Stimulated activated CD8-positive, alpha-beta memory T cell treated with anti-CD3 and anti-CD28 coated beads, Interleukin-2, amount 100 ng/mL, for 48 hours (primary cell): ENCODE measurements at regions not wholly inside any gene's neighbourhood (a gene's known extent, or its start where the extent isn't known, plus 50 kb on each side); places are given as distances from the start of the nearest gene placed in this dataset.

Source experiments
- DNase-seq, 2 donors: peaks; one replicate each; pipeline ENCODE4 v3.0.0-alpha.2; 2020; ENCODE audit warnings: low read depth in 2 of 2

DNA sequence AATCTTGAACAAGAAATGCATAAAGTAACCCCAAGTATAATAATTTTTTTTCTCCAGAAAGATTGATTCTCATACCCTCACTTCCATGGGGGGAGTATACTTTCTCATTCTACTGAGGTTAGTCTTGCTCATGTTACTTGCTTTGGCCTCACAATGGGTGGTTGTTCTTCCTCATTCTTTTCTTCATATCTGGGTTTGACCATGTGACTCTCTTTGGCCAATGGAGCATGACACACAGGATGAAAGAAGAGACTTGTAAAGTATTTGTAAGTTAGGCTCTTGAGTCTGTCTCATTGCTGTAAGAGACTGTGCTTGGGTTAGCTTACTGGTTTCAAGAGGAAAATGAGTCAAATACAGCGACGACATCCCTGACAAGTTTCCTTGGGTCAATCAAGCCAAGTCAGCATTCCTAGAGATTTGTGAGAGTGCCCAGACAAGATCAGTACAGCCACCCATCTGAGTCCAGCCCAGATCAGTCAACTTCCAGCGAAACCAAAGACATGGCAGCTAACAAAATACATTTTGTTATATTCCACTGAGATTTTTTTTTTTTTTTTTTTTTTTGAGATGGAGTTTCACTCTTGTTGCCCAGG lies 970.2 kb downstream of the BCL11A start:
- no peak for DNase-seq

DNA sequence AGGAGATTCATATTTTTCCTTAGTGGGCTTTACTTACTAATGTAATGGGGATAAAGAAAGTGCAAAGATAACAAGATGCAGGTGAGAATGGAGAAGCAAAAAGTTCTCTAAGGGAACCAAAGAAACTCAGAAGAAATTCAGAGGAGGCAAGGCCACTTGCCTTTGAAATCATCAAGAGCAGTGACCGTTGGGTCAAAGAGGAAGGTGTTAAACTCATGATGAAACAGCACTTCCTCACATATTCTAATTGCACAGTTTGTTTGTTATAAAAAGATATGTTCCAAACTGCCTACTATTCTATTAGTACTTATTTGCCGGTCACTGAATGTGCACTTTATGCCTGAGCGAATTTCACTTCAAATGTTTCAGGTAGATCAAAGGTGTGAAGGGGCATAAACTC lies 975.1 kb downstream of the BCL11A start:
- no peak for DNase-seq

- no peak for DNase-seq
Measured at GRCh38 chr2:59575191-59575590, 978.3 kb downstream of the BCL11A start.

DNA sequence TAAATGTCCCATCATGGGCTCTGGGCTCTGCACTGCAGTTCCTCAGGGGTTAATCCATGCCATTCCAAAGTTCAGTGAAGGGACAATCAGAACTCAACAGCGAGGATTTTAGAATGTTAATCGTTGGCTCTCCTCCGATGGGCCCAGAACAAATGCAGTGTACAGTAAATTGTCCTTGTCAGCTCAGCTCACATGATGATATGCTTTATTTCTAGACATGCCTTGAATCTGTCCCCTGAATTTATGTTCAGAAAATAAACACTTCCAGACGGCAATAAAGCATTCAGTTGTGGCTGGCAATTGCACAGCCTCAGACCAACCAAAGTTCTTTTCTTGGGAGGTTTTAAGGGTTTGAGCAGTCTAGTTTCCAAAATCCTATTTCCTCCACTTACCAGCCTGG lies 981.2 kb downstream of the BCL11A start:
- no peak for DNase-seq

GRCh38 chr2:59570818-59571217 lies 982.6 kb downstream of the BCL11A start:
- no peak for DNase-seq

GRCh38 chr2:59569124-59569523 lies 984.3 kb downstream of the BCL11A start:
- DNase-seq, result no peak

- no peak for DNase-seq
Measured at GRCh38 chr2:59568461-59568860, 985.0 kb downstream of the BCL11A start.

DNA sequence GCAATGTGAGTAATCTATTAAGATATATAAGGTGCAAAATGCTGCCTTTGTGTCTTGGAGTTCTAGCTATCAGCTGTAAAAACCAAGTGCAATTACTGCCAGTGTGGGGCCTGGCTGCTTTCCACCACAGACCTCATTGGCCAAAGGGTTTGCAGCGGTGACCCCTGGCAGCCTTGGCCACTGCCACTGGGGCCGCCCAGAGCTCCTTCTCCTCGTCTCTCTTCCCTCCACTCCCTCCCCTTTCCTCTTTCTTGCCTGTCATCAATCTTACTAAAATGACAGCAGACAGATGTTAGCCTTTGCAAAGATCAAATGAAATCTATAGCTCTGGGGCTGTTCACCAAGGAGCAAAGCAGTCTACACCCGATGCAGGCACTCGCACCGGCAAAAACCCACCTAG lies 986.3 kb downstream of the BCL11A start:
- DNase-seq, result no peak

GRCh38 chr2:59566739-59567138 lies 986.7 kb downstream of the BCL11A start:
- DNase-seq, result no peak

GRCh38 chr2:59561281-59561680 lies 992.2 kb downstream of the BCL11A start:
- DNase-seq, result no peak

GRCh38 chr2:59560769-59561168 lies 992.7 kb downstream of the BCL11A start:
- no peak for DNase-seq

DNA sequence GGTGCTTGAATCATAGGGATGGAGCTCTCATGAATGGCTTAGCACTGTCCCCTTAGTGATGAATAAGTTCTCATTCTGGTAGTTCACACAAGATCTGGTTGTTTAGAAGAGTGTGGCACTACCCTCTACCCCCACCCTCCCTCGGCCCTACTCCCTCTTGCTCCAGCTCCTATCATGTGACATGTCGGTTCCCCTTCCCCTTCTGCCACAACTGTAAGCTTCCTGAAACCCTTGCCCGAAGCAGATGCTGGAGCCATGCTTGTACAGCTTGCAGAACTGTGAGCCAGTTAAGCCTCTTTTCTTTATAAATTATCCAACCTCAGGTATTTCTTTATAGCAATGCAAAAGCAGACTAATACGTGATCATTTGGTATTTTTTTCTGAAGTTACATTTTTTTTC lies 1012.6 kb downstream of the BCL11A start:
- no peak for DNase-seq

DNA sequence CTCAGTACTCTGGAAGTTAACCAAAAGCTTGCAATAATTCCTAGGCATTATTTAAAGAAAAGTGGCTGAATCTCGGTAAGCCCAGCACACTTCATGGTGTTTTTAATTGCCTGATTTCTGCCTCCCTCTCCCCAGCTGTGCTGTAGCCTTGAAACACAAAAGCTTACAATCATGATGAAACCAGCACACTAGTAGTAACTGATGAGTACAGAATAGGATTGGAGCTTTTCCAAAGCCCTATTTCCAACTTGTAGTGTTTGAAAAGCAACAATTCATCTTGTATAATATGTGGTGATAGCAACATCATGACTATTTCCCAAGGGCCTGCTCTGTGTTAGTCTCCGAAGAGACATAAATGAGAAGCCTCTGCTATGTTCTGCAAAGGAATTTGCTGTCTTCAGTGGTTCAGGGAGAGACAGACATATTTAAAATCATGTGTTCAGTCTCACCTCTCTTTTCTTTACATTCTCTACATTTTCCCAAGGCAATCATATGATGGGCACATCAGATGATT lies 1015.0 kb downstream of the BCL11A start:
- no peak for DNase-seq

DNA sequence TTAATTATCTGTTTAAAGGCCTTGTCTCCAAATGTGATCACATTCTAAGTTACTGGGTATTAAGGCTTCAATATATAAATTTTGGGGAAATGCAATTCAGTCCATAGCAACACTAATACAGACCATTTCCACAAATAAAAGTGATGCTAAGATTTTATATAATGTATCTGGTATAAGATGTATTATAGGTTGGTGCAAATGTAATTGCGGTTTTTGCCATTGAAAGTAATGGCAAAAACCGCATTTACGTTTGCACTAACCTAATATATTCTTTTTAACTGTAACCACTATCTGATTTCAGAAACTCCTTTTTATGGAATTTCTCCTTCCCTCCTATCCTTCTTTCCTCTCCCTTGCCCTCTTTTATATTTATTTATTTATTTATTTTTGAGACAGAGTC lies 1020.6 kb downstream of the BCL11A start:
- DNase-seq, result no peak

- DNase-seq, result no peak
Measured at GRCh38 chr2:59530258-59530657, 1023.2 kb downstream of the BCL11A start.

- DNase-seq, result no peak
Measured at GRCh38 chr2:59529726-59530125, 1023.7 kb downstream of the BCL11A start.

DNA sequence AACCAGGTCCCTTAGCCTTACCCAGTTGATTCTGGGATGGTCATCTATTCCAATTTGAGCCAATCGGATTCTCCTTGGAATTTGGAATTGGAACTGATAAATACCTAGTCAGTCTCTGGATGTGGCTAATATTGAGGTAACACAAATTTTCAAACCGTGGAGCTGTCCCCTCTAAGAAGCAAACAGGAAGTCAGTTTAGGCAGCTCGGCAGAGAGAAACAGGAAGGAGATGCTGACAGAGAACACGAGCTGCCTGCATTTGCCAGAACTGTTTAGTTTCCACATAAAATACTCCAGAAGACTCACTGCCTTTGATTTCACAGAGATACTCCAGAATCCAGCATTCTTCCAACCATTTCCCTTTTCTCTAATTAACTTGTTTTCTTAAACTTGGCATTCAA lies 1024.9 kb downstream of the BCL11A start:
- DNase-seq, result no peak

- no peak for DNase-seq
Measured at GRCh38 chr2:59502981-59503380, 1050.5 kb downstream of the BCL11A start.

DNA sequence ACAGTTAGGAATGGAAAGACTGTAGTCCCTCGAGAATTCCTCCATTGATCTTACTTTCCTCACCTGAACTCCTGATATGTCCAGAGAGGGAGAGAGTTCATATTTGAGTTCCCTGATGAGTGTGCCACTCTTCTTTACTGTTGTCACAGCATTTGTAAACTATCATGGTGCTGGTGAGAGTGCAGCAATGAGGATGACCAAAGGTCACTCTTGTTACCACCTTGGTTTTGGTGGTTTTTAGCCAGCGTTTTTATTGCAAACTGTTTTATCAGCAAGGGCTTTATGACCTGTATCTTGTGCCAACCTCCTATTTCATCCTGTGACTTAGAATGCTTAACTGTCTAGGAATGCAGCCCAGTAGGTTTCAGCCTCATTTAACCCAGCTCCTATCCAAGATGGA lies 1062.5 kb downstream of the BCL11A start:
- no peak for DNase-seq

GRCh38 chr2:59490192-59490591 lies 1063.3 kb downstream of the BCL11A start:
- DNase-seq, result no peak

- no peak for DNase-seq
Measured at GRCh38 chr2:59484673-59485072, 1068.8 kb downstream of the BCL11A start.

DNA sequence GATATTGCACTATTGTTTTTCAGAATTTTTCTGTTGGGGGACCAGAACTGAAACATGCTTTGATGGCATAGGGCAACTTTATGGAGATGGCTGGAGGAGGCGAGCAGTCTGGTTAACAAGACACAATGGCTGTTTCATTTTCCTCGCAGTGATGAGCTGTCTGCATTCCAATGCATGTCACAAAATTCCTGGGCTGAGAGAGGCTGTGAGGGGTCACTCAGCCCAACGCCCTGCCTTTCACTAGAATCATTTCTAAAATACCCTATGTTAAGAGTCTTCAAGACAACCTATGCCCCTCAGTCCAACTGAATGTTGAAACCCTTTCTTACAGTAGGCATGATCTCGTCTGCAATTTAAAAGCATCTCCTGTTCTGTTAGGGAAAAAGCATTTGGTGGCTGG lies 1090.0 kb downstream of the BCL11A start:
- DNase-seq, result no peak

GRCh38 chr2:59462422-59463197 lies 1090.8 kb downstream of the BCL11A start:
- no peak for DNase-seq

DNA sequence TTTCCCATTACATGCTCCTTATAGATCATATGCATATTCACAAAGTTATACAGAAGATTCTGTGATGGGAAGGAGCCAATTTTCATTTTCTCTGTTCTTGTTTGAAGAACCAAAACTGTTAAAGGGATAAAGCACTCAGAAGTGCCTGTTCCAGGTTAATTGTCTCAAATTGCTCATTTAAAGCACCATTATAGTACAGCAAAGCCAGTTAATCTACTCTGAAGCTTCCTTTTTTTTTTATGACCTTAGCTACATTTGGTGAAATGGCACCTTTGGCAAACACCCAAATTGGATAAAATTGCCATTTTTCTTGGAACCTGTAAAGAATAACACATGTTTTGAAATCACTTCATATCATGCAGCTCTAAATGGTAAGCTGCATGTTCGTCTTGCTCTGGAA lies 1092.3 kb downstream of the BCL11A start:
- no peak for DNase-seq
